Skeletal muscle satellite cell (primary cell): ENCODE measurements at regions not wholly inside any gene's neighbourhood (a gene's known extent, or its start where the extent isn't known, plus 50 kb on each side); places are given as distances from the start of the nearest gene placed in this dataset.

ENCODE experiments used
- H3K27me3 ChIP-seq: 2 replicates; pipeline ENCODE4 v1.7.0; 2013; ENCODE audit warnings: low read length; ENCODE audit not compliant: control insufficient read depth, insufficient read depth
- H3K36me3 ChIP-seq: 2 replicates; pipeline ENCODE4 v1.7.0; 2013; ENCODE audit warnings: mild to moderate bottlenecking, control low read depth, low read length; ENCODE audit not compliant: insufficient read depth
- H3K4me1 ChIP-seq: 2 replicates; pipeline ENCODE4 v1.7.0; 2013; ENCODE audit warnings: low read length; ENCODE audit not compliant: control insufficient read depth, insufficient read depth
- H3K4me2 ChIP-seq: 2 replicates; pipeline ENCODE4 v1.7.0; 2013; ENCODE audit warnings: mild to moderate bottlenecking, low read length
- H3K4me3 ChIP-seq: 2 replicates; pipeline ENCODE4 v1.7.0; 2013; ENCODE audit warnings: low read length
- H3K9ac ChIP-seq: 2 replicates; pipeline ENCODE4 v1.7.0; 2013; ENCODE audit warnings: mild to moderate bottlenecking, low read depth, low read length, moderate library complexity
- H3K9me3 ChIP-seq: replicated peaks from 2 replicates; pipeline ENCODE4 v1.7.0; 2013; ENCODE audit warnings: mild to moderate bottlenecking, control low read depth, low read length

DNA sequence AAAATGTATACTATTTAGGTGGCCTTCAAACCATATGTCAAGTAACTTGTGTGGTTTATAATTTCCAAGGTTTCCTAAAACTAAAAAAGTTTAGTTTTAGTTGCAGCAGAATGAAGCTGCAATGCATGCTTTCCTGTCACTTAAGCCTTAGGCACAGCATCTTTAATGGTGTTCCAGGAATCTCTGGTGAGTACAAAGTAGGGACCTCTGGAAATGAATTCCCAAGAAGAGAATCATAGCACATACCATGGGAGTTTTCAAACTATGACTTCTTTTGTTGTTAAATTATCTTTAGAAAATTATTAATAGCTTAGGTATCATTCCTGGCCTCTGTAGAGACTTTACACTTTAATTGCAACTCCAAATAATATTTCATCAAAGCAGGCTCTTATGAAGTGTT is 1005.9 kb upstream of the PABPC4L start:
- Histone ChIP-seq H3K4me1 (no peaks in the 10 kb centered on the region), H3K36me3 (no peaks in the 10 kb centered on the region), H3K4me3 (no peak overlapping the region), H3K9me3 (no peaks in the 10 kb centered on the region), H3K27me3 (no peaks in the 10 kb centered on the region), H3K4me2 (no peak overlapping the region), H3K9ac (no peak overlapping the region)

DNA sequence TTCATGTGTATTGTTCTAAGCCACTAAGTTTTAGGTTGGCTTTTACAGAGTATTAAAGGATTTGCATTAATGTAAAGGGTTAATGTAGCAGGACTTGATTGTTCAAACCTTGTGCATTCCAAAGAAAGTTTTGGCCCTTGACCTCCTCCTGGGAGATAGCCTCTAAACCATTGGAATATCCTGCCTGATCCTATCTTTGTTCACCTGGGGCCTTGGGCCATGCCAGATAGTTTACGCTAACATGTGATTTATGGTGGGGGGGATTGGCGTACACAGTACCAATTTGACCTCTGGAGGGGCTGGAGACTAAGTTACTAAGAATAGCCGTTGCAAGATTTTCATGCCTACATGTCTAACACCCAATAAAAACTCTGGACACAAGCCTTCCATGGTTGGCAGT is 1002.7 kb upstream of the PABPC4L start:
- Histone ChIP-seq H3K9me3 (no peaks in the 10 kb centered on the region), H3K27me3 (no peaks in the 10 kb centered on the region), H3K36me3 (no peaks in the 10 kb centered on the region), H3K9ac (no peak overlapping the region), H3K4me3 (no peak overlapping the region), H3K4me2 (no peak overlapping the region), H3K4me1 (no peaks in the 10 kb centered on the region)

DNA sequence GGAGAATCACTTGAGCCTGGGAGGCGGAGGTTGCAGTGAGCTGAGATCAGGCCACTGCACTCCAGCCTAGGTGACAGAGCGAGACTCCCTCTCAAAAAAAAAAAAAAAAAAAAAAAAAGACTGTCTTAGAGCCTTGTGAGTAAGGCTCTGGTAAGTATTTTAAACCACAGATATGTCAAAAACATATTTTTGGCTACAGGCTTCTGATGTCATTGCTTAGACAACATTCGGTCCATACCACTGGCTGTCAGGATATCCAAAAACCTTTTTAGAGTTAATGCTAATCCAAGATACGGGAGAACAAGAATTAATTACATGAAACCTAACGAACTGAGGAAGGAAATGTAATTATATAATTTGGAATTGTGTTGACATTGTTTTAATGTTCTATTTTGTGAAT is 999.5 kb upstream of the PABPC4L start:
- Histone ChIP-seq H3K4me3 (no peak overlapping the region), H3K36me3 (no peaks in the 10 kb centered on the region), H3K9me3 (no peaks in the 10 kb centered on the region), H3K27me3 (no peaks in the 10 kb centered on the region), H3K9ac (no peak overlapping the region), H3K4me2 (no peak overlapping the region), H3K4me1 (no peaks in the 10 kb centered on the region)

DNA sequence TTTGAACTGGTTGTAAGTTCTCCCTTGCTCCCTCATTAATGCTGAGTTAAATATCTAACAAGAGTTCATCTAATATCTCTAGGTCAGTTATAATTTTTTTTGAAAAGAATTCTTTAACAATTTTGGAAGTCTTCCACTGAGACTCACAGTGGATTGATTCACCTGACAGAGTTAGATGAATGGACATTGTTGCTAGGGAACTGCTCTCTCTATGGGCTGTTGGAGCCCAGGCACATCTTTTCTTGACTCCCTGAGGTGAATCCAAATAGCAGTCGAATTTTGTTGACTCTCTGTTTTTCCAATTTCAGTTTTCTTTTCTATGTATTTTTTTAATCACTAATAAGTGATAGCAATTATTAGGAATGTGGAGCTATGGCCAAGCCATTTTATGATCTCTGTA is 996.1 kb upstream of the PABPC4L start:
- no peaks in the 10 kb centered on the region for H3K36me3 ChIP-seq
- H3K9ac ChIP-seq: no peak overlapping the region
- no peak overlapping the region for H3K4me2 ChIP-seq
- H3K4me1 ChIP-seq: no peaks in the 10 kb centered on the region
- no peaks in the 10 kb centered on the region for H3K9me3 ChIP-seq
- H3K4me3 ChIP-seq: no peak overlapping the region
- H3K27me3 ChIP-seq: no peaks in the 10 kb centered on the region

DNA sequence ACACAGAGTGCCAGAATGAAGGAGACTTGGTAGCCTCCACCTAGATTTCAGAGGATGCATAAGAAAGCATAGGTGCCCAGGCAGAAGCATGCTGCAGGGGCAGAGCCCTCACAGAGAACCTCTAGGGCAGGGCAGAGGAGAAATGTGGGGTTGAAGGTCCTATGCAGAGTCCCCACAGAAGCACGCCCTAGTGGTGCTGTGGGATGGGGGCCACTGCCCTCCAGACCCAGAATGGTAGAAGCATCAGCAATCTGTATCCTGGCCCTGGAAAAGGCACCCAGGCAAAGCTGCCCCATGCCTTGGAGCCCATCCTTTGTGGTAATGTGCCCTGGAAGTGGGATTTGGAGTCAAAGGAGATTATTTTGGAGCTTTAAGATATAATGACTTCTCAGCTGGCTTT is 992.9 kb upstream of the PABPC4L start:
- Histone ChIP-seq H3K27me3 (no peaks in the 10 kb centered on the region), H3K36me3 (no peaks in the 10 kb centered on the region), H3K4me3 (no peak overlapping the region), H3K9me3 (no peaks in the 10 kb centered on the region), H3K4me2 (no peak overlapping the region), H3K4me1 (no peaks in the 10 kb centered on the region), H3K9ac (no peak overlapping the region)

DNA sequence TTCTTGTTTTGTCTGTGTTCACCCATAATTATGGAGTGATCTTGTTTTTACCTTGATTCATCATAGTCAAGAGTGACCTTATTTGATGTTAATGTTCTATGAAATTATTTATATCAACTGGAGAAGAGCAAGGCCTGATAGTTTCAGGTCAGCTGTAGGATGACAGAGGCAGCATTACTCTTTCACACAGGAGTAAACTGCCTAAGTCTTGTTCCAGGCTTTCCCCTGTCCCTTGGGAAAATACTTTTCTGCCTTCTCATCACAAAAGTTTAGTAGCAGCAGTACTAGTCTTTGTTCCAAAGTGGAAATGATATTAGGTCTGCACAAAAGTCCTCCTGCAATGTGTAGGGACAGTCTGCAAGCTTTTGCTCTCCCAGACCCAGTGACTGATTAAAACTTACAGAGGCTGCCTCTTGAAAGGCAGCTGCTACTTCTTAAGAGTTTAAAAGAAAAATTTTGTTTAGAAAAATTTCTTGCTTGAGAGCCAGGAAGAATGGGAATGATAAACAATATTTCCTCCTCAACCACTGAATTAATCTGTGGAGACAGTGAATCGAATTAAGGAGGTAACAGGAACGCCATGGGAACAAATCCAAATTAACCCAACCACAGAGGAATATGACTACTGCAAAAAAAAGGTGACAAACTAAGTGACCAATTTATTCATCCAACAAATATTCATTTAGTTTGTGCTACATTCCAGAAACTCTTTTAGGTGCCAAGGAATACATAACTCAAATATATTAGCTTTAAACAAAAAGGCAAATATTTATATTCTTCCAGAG is 991.4 kb upstream of the PABPC4L start:
- H3K4me3 ChIP-seq: no peak overlapping the region
- H3K4me1 ChIP-seq: no peaks in the 10 kb centered on the region
- no peak overlapping the region for H3K4me2 ChIP-seq
- H3K9ac ChIP-seq: no peak overlapping the region
- H3K36me3 ChIP-seq: no peaks in the 10 kb centered on the region
- H3K27me3 ChIP-seq: no peaks in the 10 kb centered on the region
- H3K9me3 ChIP-seq: no peaks in the 10 kb centered on the region

DNA sequence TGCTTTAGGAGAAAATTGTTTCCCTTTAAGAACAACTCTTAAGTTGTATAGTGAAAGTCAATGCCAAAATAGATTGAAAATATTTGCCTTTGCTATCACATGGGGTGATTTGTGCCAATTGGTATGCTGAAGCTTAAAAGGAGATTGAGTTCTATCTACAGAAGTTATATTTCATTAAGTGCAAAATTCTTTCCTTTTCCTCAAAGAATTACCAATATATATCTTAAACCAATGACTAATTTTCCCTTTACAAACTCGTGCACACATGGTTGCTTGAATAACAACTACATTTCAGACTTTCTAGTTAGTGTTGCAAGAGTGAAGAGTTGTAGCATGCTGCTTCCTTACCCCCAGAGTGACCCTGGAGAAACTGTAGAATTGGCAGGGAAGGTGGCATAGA is 990.0 kb upstream of the PABPC4L start:
- Histone ChIP-seq H3K4me2 (no peak overlapping the region), H3K9ac (no peak overlapping the region), H3K27me3 (no peaks in the 10 kb centered on the region), H3K4me3 (no peak overlapping the region), H3K4me1 (no peaks in the 10 kb centered on the region), H3K36me3 (no peaks in the 10 kb centered on the region), H3K9me3 (no peaks in the 10 kb centered on the region)

DNA sequence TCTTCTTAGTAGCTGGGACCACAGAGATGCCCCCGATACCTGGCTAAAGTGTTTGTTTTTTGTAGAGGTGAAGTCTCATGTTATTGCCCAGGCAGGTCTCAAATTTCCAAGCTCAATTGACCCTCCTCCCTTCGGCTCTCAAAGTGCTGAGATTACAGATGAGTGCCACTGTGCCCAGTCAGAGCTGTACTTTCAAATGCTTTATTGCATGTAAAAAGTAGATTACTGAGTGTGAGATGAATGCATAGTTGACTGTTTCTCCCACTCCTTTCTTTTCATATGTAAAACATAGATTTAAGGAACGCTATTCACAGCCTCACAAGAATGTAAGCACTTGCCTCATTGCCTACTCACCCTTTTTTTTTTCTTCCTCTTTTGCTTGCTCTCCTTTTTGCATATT is 984.4 kb upstream of the PABPC4L start:
- Histone ChIP-seq H3K4me3 (no peak overlapping the region), H3K9me3 (no peaks in the 10 kb centered on the region), H3K36me3 (no peaks in the 10 kb centered on the region), H3K9ac (no peak overlapping the region), H3K4me2 (no peak overlapping the region), H3K4me1 (no peaks in the 10 kb centered on the region), H3K27me3 (no peaks in the 10 kb centered on the region)

DNA sequence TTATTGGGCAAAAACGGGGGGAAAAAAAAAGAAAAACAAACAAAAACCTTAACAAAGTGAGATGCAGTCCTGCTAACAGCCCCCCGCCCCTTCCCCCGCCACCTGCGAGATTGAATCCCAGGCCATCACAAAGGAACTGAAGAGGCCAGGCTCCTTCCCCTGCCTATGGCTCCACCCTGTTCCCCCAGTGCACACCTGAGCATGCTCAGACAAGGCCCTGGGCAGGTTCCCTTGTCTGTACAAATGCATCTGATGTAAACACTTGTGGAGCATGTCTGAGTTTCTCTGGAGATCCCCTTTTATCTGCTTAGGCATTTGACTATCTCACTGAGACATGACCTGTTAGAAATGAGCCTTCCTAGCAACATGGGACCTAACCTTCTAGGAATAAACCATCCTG is 983.7 kb upstream of the PABPC4L start:
- Histone ChIP-seq H3K36me3 (no peaks in the 10 kb centered on the region), H3K4me1 (no peaks in the 10 kb centered on the region), H3K27me3 (no peaks in the 10 kb centered on the region), H3K4me3 (no peak overlapping the region), H3K9ac (no peak overlapping the region), H3K4me2 (no peak overlapping the region), H3K9me3 (no peaks in the 10 kb centered on the region)

DNA sequence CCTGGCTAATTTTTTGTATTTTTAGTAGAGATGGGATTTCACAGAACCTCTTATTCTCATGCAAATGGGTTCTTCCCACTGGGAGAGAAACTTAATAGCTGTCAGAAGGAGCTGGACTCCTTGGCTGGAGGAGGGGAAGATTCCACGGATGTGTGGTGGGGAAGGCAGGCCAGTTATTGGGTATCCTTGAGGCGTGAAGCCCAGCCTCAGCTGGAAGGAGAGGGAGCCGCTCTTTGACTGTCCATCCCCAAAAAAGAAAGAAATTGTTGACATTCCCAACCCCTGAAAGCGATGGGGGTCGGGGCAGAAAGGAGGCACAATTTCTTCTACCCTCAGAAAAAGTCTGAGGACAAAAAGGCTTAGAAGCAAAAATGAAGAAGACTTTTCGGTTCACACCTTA is 983.1 kb upstream of the PABPC4L start:
- Histone ChIP-seq H3K27me3 (no peaks in the 10 kb centered on the region), H3K4me1 (no peaks in the 10 kb centered on the region), H3K9ac (no peak overlapping the region)

DNA sequence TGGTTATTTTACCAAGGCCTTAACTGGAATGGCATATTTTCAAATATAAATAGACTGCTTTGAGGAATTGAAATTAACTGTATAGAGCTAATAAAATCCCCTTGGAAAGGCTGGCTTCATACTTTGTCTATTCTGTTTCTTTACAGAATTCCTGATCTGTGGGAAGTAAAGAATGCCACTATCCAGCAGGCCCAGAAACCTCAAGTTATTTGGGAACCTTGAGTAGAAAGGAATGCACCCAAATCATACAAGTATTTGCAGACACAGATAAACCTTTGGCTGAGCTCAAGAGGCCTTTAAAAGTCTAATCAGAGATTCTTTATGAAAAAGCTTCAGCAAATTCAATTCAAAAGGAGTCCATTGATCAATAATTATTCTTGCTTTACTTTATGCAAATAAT is 975.7 kb upstream of the PABPC4L start:
- Histone ChIP-seq H3K4me3 (no peak overlapping the region), H3K36me3 (no peaks in the 10 kb centered on the region), H3K4me1 (no peaks in the 10 kb centered on the region), H3K9ac (no peak overlapping the region), H3K9me3 (no peaks in the 10 kb centered on the region), H3K27me3 (no peaks in the 10 kb centered on the region), H3K4me2 (no peak overlapping the region)

More for the DNA sequence above, 983.1 kb upstream of the PABPC4L start:
- H3K4me2 ChIP-seq: no peak overlapping the region
- no peaks in the 10 kb centered on the region for H3K36me3 ChIP-seq
- H3K9me3 ChIP-seq: no peaks in the 10 kb centered on the region
- H3K4me3 ChIP-seq: no peak overlapping the region

DNA sequence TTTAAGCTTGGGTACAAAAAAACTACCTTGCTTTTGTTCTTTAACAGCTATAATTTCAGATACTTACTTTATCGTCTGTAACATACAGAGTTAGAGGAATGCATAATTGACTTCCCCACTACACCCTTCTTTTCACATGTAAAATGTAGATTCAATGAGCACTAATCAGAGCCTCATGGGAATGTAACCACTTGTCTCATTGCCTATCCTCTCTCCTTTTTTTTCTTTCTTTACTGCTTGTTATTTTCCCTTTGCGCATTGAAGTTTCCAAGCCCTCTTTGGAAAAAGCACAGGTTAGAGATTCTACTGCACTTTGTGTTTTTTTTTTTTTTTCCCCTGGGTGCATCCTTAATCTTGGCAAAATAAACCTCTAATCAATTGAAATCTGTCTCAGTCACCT is 965.1 kb upstream of the PABPC4L start:
- H3K9ac ChIP-seq: no peak overlapping the region
- H3K4me2 ChIP-seq: no peak overlapping the region
- H3K27me3 ChIP-seq: no peaks in the 10 kb centered on the region
- no peak overlapping the region for H3K4me3 ChIP-seq
- H3K36me3 ChIP-seq: no peaks in the 10 kb centered on the region
- H3K9me3 ChIP-seq: no peaks in the 10 kb centered on the region
- H3K4me1 ChIP-seq: no peaks in the 10 kb centered on the region
